Activated naive CD4-positive, alpha-beta T cell (primary cell): ENCODE measurements at regions not wholly inside any gene's neighbourhood (a gene's known extent, or its start where the extent isn't known, plus 50 kb on each side); places are given as distances from the start of the nearest gene placed in this dataset.
"Not testable (repeated sequence)": the region's sequence is repeated elsewhere in the genome, so short reads cannot be mapped to it uniquely, and the experiment has no call there.

Source experiments
- DNase-seq, 4 experiments: peaks; one replicate each; lab custom pipeline; 2025; lab: John Stamatoyannopoulos, UW

- DNase-seq: not testable (repeated sequence)
Observed at GRCh38 chr6:142016666-142017065, 116.1 kb upstream of the GJE1 start.

GRCh38 chr6:142015463-142015862 is 117.3 kb upstream of the GJE1 start:
- not testable (repeated sequence) for DNase-seq

GRCh38 chr6:142015011-142015410 is 117.7 kb upstream of the GJE1 start:
- no peak for DNase-seq

- no peak for DNase-seq
Observed at GRCh38 chr6:142014515-142014914, 118.2 kb upstream of the GJE1 start.

- DNase-seq: no peak
Observed at GRCh38 chr6:142013875-142014495, 118.7 kb upstream of the GJE1 start.

GRCh38 chr6:142013287-142013686 is 119.4 kb upstream of the GJE1 start:
- no peak for DNase-seq

GRCh38 chr6:142011775-142012174 is 121.0 kb upstream of the GJE1 start:
- DNase-seq: no peak

- DNase-seq: no peak
Observed at GRCh38 chr6:142011156-142011555, 121.6 kb upstream of the GJE1 start.

- no peak for DNase-seq
Observed at GRCh38 chr6:142009647-142010046, 123.1 kb upstream of the GJE1 start.

- DNase-seq: no peak
Observed at GRCh38 chr6:142008781-142009180, 123.9 kb upstream of the GJE1 start.

GRCh38 chr6:142008016-142008735 is 124.5 kb upstream of the GJE1 start:
- no peak for DNase-seq

GRCh38 chr6:142005021-142005420 is 127.7 kb upstream of the GJE1 start:
- no peak for DNase-seq

- DNase-seq: no peak
Observed at GRCh38 chr6:142002825-142003405, 129.8 kb upstream of the GJE1 start.

GRCh38 chr6:141996823-141997222 is 135.9 kb upstream of the GJE1 start:
- no peak for DNase-seq

- DNase-seq: no peak
Observed at GRCh38 chr6:141992109-141992508, 140.6 kb upstream of the GJE1 start.

- DNase-seq: no peak
Observed at GRCh38 chr6:141990840-141991239, 141.9 kb upstream of the GJE1 start.

GRCh38 chr6:141989706-141989959 is 143.1 kb upstream of the GJE1 start:
- DNase-seq: no peak

GRCh38 chr6:141988954-141989705 is 143.6 kb upstream of the GJE1 start:
- no peak for DNase-seq

GRCh38 chr6:141988327-141988726 is 144.4 kb upstream of the GJE1 start:
- DNase-seq: no peak

- no peak for DNase-seq
Observed at GRCh38 chr6:141986457-141986856, 146.3 kb upstream of the GJE1 start.

- DNase-seq: no peak
Observed at GRCh38 chr6:141981190-141981589, 151.5 kb upstream of the GJE1 start.

GRCh38 chr6:141977782-141978181 is 154.9 kb upstream of the GJE1 start:
- no peak for DNase-seq

GRCh38 chr6:141976994-141977393 is 155.7 kb upstream of the GJE1 start:
- no peak for DNase-seq
